Gastroesophageal sphincter (tissue), 3 donors: ENCODE measurements at regions not wholly inside any gene's neighbourhood (a gene's known extent, or its start where the extent isn't known, plus 50 kb on each side); places are given as distances from the start of the nearest gene placed in this dataset.

Experiments
- POLR2A ChIP-seq, 2 donors: fragments of 450-650 bp; IDR thresholded peaks; one replicate each; pipeline ENCODE4 v1.6.1; 2017; ENCODE audit warnings: antibody characterized with exemption in 2 of 2, mild to moderate bottlenecking in 2 of 2, moderate library complexity in 1 of 2
- POLR2AphosphoS5 ChIP-seq: sonication (generic); formaldehyde crosslinking; IDR thresholded peaks from one replicate; pipeline ENCODE4 v1.6.1; 2017; ENCODE audit warnings: antibody characterized with exemption
- TF ChIP-seq, protein P1 (sequence below), 4 experiments: fragments of 200-600 bp in 2 of 4; fragments of 450-650 bp in 2 of 4; sonication (generic) in 1 of 4; IDR thresholded peaks; one replicate each; pipeline ENCODE4 v1.5.1; 2017 to 2019; ENCODE audit warnings: antibody characterized with exemption in 4 of 4, mild to moderate bottlenecking in 2 of 4, moderate library complexity in 2 of 4

DNA sequence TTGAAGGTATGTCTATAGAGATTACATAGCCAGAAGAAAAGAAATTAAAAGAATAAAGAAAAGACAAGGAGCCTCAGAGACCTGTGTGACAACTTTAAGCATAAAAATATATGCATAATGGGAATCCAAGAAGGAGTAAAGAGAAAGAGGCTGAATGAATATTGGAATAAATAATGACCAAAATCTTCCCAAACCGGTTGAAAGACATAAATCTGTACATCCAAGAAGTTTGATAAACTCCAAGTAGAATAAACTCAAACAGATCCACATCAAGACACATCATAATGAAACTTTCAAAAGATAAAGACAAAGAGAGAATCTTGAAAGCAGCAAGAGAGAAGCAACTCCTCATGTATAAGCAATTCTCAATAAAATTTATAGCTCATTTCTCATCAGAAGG lies 132.4 kb upstream of the ZNF516 start:
- TF ChIP-seq, protein P1, sequence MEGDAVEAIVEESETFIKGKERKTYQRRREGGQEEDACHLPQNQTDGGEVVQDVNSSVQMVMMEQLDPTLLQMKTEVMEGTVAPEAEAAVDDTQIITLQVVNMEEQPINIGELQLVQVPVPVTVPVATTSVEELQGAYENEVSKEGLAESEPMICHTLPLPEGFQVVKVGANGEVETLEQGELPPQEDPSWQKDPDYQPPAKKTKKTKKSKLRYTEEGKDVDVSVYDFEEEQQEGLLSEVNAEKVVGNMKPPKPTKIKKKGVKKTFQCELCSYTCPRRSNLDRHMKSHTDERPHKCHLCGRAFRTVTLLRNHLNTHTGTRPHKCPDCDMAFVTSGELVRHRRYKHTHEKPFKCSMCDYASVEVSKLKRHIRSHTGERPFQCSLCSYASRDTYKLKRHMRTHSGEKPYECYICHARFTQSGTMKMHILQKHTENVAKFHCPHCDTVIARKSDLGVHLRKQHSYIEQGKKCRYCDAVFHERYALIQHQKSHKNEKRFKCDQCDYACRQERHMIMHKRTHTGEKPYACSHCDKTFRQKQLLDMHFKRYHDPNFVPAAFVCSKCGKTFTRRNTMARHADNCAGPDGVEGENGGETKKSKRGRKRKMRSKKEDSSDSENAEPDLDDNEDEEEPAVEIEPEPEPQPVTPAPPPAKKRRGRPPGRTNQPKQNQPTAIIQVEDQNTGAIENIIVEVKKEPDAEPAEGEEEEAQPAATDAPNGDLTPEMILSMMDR (IDR thresholded peaks at IDR 0.05): no peak
- no peak for TF ChIP-seq POLR2A (IDR thresholded peaks at IDR 0.05)
- no peak for TF ChIP-seq POLR2AphosphoS5
